ENCODE measurements at regions not wholly inside any gene's neighbourhood (a gene's known extent, or its start where the extent isn't known, plus 50 kb on each side); places are given as distances from the start of the nearest gene placed in this dataset.

- Mint-ChIP-seq H3K9me3 (ENCODE audit: unreplicated experiment) (no peaks in the 10 kb centered on the region), H3K4me3 (ENCODE audit: unreplicated experiment) (no peak overlapping the region), H3K27ac (ENCODE audit: low read depth, unreplicated experiment) (peak overlapping the region; percentile 52), H3K27me3 (ENCODE audit: insufficient read depth, unreplicated experiment) (no peaks in the 10 kb centered on the region), H3K36me3 (ENCODE audit: insufficient read depth, unreplicated experiment) (no peaks in the 10 kb centered on the region), H3K4me1 (ENCODE audit: insufficient read depth, unreplicated experiment) (peaks cover 8% of the 10 kb centered on the region)
- DNase-seq (ENCODE audit: unreplicated experiment), result peak; percentile 21
- TF ChIP-seq, protein P1, sequence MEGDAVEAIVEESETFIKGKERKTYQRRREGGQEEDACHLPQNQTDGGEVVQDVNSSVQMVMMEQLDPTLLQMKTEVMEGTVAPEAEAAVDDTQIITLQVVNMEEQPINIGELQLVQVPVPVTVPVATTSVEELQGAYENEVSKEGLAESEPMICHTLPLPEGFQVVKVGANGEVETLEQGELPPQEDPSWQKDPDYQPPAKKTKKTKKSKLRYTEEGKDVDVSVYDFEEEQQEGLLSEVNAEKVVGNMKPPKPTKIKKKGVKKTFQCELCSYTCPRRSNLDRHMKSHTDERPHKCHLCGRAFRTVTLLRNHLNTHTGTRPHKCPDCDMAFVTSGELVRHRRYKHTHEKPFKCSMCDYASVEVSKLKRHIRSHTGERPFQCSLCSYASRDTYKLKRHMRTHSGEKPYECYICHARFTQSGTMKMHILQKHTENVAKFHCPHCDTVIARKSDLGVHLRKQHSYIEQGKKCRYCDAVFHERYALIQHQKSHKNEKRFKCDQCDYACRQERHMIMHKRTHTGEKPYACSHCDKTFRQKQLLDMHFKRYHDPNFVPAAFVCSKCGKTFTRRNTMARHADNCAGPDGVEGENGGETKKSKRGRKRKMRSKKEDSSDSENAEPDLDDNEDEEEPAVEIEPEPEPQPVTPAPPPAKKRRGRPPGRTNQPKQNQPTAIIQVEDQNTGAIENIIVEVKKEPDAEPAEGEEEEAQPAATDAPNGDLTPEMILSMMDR (IDR thresholded peaks at IDR 0.05; ENCODE audit: unreplicated experiment), result no peak
- POLR2A ChIA-PET, result no interaction called here
- intact Hi-C loops (cut with micrococcal nuclease), result no loop called here
- CTCF ChIA-PET, result interaction anchor here (0.8 to 1.0 kb wide), 2 partner anchors 34 to 239 kb away, joined by 3 read pairs; no protein-coding TSS in a partner anchor
- BruUV-seq (replicated peaks), result no TSS peak
Observed at GRCh38 chr4:175297965-175298565, 379.9 kb downstream of the ADAM29 start.

- no peak overlapping the region for H3K4me3 Mint-ChIP-seq (ENCODE audit: unreplicated experiment)
- no TSS peak for BruUV-seq (replicated peaks)
- intact Hi-C loops (cut with micrococcal nuclease), result no loop called here
- H3K9me3 Mint-ChIP-seq (ENCODE audit: unreplicated experiment), result peaks cover 7% of the 10 kb centered on the region
- ChIA-PET POLR2A (no interaction called here), CTCF (no interaction called here)
- TF ChIP-seq, protein P1 (IDR thresholded peaks at IDR 0.05; ENCODE audit: unreplicated experiment), result no peak
- no peaks in the 10 kb centered on the region for H3K36me3 Mint-ChIP-seq (ENCODE audit: insufficient read depth, unreplicated experiment)
- peaks cover 15% of the 10 kb centered on the region for H3K4me1 Mint-ChIP-seq (ENCODE audit: insufficient read depth, unreplicated experiment)
- no peak overlapping the region for H3K27ac Mint-ChIP-seq (ENCODE audit: low read depth, unreplicated experiment)
- no peak for DNase-seq (ENCODE audit: unreplicated experiment)
- H3K27me3 Mint-ChIP-seq (ENCODE audit: insufficient read depth, unreplicated experiment), result no peaks in the 10 kb centered on the region
Observed at GRCh38 chr4:175306436-175306835, 388.3 kb downstream of the ADAM29 start.

DNA sequence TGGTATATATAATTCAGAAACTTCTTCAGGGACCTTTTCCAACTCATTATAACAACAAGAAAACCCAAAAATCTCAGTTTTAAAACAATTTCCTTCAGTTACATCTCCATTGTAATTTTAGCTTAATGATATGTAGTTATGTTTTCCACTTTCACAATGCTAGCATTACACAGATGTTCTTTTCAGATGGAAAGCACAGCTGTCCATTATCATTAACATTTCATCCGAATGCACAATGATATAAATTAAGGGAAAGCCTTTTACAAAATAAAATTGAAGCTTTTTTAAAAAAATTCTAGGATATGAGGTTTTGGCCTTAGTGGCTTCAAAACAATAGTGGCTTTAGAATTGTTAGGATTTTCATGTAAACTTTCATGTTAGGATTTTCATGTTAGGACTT is 389.2 kb downstream of the ADAM29 start:
- Mint-ChIP-seq H3K27ac (ENCODE audit: low read depth, unreplicated experiment) (no peak overlapping the region), H3K4me3 (ENCODE audit: unreplicated experiment) (no peak overlapping the region), H3K27me3 (ENCODE audit: insufficient read depth, unreplicated experiment) (no peaks in the 10 kb centered on the region), H3K9me3 (ENCODE audit: unreplicated experiment) (peaks cover 7% of the 10 kb centered on the region), H3K36me3 (ENCODE audit: insufficient read depth, unreplicated experiment) (no peaks in the 10 kb centered on the region), H3K4me1 (ENCODE audit: insufficient read depth, unreplicated experiment) (peaks cover 15% of the 10 kb centered on the region)
- no peak for DNase-seq (ENCODE audit: unreplicated experiment)
- no TSS peak for BruUV-seq (replicated peaks)
- intact Hi-C loops (cut with micrococcal nuclease), result no loop called here
- ChIA-PET CTCF (interaction anchor here (1.2 kb wide), 1 partner anchor 229 kb away, joined by 3 read pairs; no protein-coding TSS in a partner anchor), POLR2A (no interaction called here)
- TF ChIP-seq, protein P1 (IDR thresholded peaks at IDR 0.05; ENCODE audit: unreplicated experiment), result no peak

GRCh38 chr4:175308236-175308635 is 390.1 kb downstream of the ADAM29 start:
- DNase-seq (ENCODE audit: unreplicated experiment), result no peak

More at GRCh38 chr4:175308236-175308635, 390.1 kb downstream of the ADAM29 start:
- no peak overlapping the region for H3K4me3 Mint-ChIP-seq (ENCODE audit: unreplicated experiment)
- CTCF ChIA-PET, result interaction anchor here (1.2 kb wide), 1 partner anchor 229 kb away, joined by 3 read pairs; no protein-coding TSS in a partner anchor
- intact Hi-C loops (cut with micrococcal nuclease), result no loop called here
- BruUV-seq (replicated peaks), result no TSS peak
- no peak overlapping the region for H3K27ac Mint-ChIP-seq (ENCODE audit: low read depth, unreplicated experiment)
- H3K36me3 Mint-ChIP-seq (ENCODE audit: insufficient read depth, unreplicated experiment), result no peaks in the 10 kb centered on the region
- H3K9me3 Mint-ChIP-seq (ENCODE audit: unreplicated experiment), result peaks cover 7% of the 10 kb centered on the region
- POLR2A ChIA-PET, result no interaction called here
- peaks cover 15% of the 10 kb centered on the region for H3K4me1 Mint-ChIP-seq (ENCODE audit: insufficient read depth, unreplicated experiment)
- no peaks in the 10 kb centered on the region for H3K27me3 Mint-ChIP-seq (ENCODE audit: insufficient read depth, unreplicated experiment)
- TF ChIP-seq, protein P1 (IDR thresholded peaks at IDR 0.05; ENCODE audit: unreplicated experiment), result no peak
